Testis (tissue), 2 donors: ENCODE measurements at regions not wholly inside any gene's neighbourhood (a gene's known extent, or its start where the extent isn't known, plus 50 kb on each side); places are given as distances from the start of the nearest gene placed in this dataset.
A peak's percentile ranks its signal among the peaks of the same experiment; 100 is the strongest.
"Not testable (repeated sequence)": the region's sequence is repeated elsewhere in the genome, so short reads cannot be mapped to it uniquely, and the experiment has no call there.

Source experiments
- DNase-seq: peaks from one replicate; pipeline ENCODE4 v3.0.0-alpha.2; 2019
- H3K27ac ChIP-seq, 2 donors: fragments of 200-600 bp; sonication (generic); one replicate each; pipeline ENCODE4 v1.5.1; 2019
- H3K27me3 ChIP-seq: fragments of 200-600 bp; sonication (generic); one replicate; pipeline ENCODE4 v1.5.1; 2019
- H3K36me3 ChIP-seq: fragments of 200-600 bp; sonication (generic); one replicate; pipeline ENCODE4 v1.5.1; 2017; ENCODE audit warnings: low read depth; ENCODE audit errors: missing control alignments
- H3K4me1 ChIP-seq: fragments of 200-600 bp; sonication (generic); one replicate; pipeline ENCODE4 v1.5.1; 2019
- H3K4me3 ChIP-seq, 2 donors: fragments of 200-600 bp; sonication (generic); one replicate each; pipeline ENCODE4 v1.5.1; 2017 to 2019
- H3K9me3 ChIP-seq: fragments of 200-600 bp; sonication (generic); one replicate; pipeline ENCODE4 v1.5.1; 2017
- CTCF ChIP-seq, 3 experiments: fragments of 450-650 bp in 2 of 3; fragments of 200-600 bp in 1 of 3; sonication (generic) in 1 of 3; IDR thresholded peaks; one replicate each; pipeline ENCODE4 v1.5.1; 2016 to 2019; ENCODE audit warnings: antibody characterized with exemption in 3 of 3, mild to moderate bottlenecking in 2 of 3, moderate library complexity in 1 of 3
- POLR2A ChIP-seq: fragments of 450-650 bp; IDR thresholded peaks from one replicate; pipeline ENCODE4 v1.6.1; 2017; ENCODE audit warnings: antibody characterized with exemption, mild to moderate bottlenecking, moderate library complexity
- WGBS, 2 donors: methylation state at CpG; one replicate each; pipeline ENCODE4 v1.1.5; 2018; 5-methylcytosine and 5-hydroxymethylcytosine counted together
- intact Hi-C: fragments of 100-400 bp; cut with DNase I; formaldehyde crosslinking; loops from one replicate; pipeline ENCODE4 v1.15.1; 2023; ENCODE audit warnings: low total_unique reads

DNA sequence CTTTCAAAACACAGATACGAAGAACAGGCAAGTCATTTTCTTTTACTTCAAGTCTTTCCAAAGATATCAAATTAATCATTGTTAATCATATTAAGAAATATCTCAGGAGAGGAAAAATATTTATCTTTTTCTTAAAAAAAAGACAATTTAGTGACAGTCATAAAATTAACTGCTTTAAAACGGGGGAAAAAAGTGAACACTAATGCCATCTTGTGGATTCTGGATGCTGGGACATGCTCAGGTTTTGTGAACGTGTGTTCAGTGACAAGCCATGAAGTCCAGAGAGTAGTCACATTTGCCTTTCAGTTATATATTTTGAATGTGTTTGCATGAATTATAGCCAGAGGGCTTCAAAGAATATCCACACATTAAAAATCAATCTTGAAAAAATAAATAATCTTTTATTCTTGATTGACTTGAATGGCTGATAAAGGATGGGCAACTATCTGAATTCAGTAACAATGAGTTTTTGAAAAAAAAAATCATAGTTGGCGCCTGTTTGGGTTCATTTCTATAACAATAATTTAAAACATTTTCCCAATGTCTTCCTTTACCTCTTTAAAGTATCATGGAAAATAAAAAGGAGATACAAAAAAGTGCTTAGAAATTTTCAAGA is 74.7 kb upstream of the NOX3 start:
- intact Hi-C loops: no loop called here
- H3K27me3 ChIP-seq: no peaks in the 10 kb centered on the region
- TF ChIP-seq POLR2A (no peak), CTCF (IDR thresholded peaks at IDR 0.05) (peak; percentile 43 to 58 (median 47))
- H3K4me1 ChIP-seq: no peaks in the 10 kb centered on the region
- no peak overlapping the region for H3K27ac ChIP-seq
- WGBS, 2 donors: 53 to 56% methylated on average over 4 of the region's 4 CpGs
- DNase-seq: peak; percentile 31
- no peaks in the 10 kb centered on the region for H3K9me3 ChIP-seq
- H3K4me3 ChIP-seq: no peak overlapping the region
- H3K36me3 ChIP-seq: no peaks in the 10 kb centered on the region

DNA sequence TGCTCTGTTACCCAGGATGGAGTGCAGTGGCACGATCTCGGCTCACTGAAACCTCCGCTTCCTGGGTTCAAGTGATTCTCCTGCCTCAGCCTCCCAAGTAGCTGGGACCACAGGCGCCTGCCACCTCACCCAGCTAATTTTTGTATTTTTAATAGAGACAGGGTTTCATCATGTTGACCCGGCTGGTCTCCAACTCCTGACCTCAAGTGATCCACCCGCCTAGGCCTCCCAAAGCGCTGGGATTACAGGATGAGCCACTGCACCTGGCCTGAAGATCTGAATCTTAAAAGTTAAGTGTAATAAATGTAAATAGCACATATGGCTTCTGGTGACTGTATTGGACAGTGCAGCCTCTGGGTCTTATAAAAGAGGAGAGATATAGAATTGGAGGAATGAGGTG is 74.2 kb upstream of the NOX3 start:
- H3K27ac ChIP-seq, intact Hi-C loops, H3K36me3 ChIP-seq, DNase-seq, H3K27me3 ChIP-seq, H3K9me3 ChIP-seq, H3K4me3 ChIP-seq, H3K4me1 ChIP-seq: not testable (repeated sequence)
- 93 to 97% methylated on average over 7 of the region's 7 CpGs for WGBS, 2 donors

DNA sequence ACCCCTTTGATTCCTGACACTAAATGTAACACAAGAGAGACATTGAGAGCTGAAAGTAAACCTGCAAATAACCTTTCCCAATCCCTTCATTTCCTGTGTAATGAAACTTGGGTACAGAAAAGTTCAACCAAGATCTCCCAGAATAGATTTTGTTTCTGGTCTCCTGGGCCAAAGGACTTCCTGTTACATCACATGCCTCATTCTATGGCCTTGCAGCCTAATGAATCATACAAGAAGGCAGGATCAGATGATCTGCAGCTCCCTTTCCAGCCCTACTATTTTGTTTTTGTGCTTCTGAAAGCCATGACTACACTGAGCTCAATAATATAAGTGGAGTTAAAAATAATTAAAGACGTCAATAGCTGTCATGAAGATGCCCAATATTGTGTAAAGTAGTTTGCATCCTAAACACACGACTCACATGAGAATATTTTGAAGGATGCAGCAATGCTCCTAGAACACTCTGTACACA is 73.4 kb upstream of the NOX3 start:
- no peaks in the 10 kb centered on the region for H3K4me1 ChIP-seq
- H3K4me3 ChIP-seq: no peak overlapping the region
- intact Hi-C loops: no loop called here
- no peak for DNase-seq
- H3K9me3 ChIP-seq: no peaks in the 10 kb centered on the region
- H3K36me3 ChIP-seq: no peaks in the 10 kb centered on the region
- H3K27ac ChIP-seq: no peak overlapping the region
- TF ChIP-seq CTCF (IDR thresholded peaks at IDR 0.05) (no peak), POLR2A (no peak)
- H3K27me3 ChIP-seq: no peaks in the 10 kb centered on the region
- 65 to 85% methylated on average over 2 of the region's 2 CpGs for WGBS, 2 donors

- H3K4me1 ChIP-seq: no peaks in the 10 kb centered on the region
- no peaks in the 10 kb centered on the region for H3K27me3 ChIP-seq
- no peak overlapping the region for H3K27ac ChIP-seq
- DNase-seq: no peak
- intact Hi-C loops: no loop called here
- H3K36me3 ChIP-seq: no peaks in the 10 kb centered on the region
- no peak for TF ChIP-seq POLR2A
- TF ChIP-seq CTCF (IDR thresholded peaks at IDR 0.05): no peak
- 94 to 96% methylated on average over 1 of the region's 1 CpG for WGBS, 2 donors
- H3K4me3 ChIP-seq: no peak overlapping the region
- H3K9me3 ChIP-seq: no peaks in the 10 kb centered on the region
These were observed 72.7 kb upstream of the NOX3 start for GRCh38 chr6:155528335-155528734.

DNA sequence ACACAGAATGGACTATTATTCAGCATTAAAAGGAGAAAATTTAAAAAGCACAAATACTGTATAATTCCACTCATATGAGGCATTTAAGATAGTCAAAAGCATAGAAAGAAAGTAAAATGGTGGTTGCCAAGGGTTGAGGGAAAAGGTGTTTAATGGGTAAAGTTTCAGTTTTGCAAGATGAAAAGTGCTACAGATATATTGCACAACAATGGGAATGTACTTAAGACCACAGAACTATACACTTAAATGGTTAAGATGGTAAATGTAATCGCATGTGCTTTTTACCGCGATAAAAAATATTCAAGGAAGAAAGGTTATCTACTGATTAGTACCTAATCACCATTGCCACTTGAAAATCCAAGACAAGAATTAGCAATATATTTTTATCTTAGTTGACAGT is 71.8 kb upstream of the NOX3 start:
- no peaks in the 10 kb centered on the region for H3K27me3 ChIP-seq
- H3K36me3 ChIP-seq: no peaks in the 10 kb centered on the region
- H3K27ac ChIP-seq: no peak overlapping the region
- H3K4me1 ChIP-seq: no peaks in the 10 kb centered on the region
- WGBS, 2 donors: 82 to 86% methylated on average over 3 of the region's 3 CpGs
- intact Hi-C loops: no loop called here
- no peak overlapping the region for H3K4me3 ChIP-seq
- no peak for DNase-seq
- H3K9me3 ChIP-seq: no peaks in the 10 kb centered on the region
- TF ChIP-seq CTCF (IDR thresholded peaks at IDR 0.05) (no peak), POLR2A (no peak)
